HG02678 (cell line): ENCODE measurements at regions not wholly inside any gene's neighbourhood (a gene's known extent, or its start where the extent isn't known, plus 50 kb on each side); places are given as distances from the start of the nearest gene placed in this dataset.

ENCODE experiments used
- ATAC-seq: cut with Tn5 transposase; IDR thresholded peaks from one replicate; pipeline ENCODE4 v1.9.1; 2021; ENCODE audit warnings: mild to moderate bottlenecking, moderate library complexity; ENCODE audit not compliant: unreplicated experiment

GRCh38 chr7:47148536-47149207 lies 433.2 kb downstream of the TNS3 start:
- ATAC-seq: no peak

DNA sequence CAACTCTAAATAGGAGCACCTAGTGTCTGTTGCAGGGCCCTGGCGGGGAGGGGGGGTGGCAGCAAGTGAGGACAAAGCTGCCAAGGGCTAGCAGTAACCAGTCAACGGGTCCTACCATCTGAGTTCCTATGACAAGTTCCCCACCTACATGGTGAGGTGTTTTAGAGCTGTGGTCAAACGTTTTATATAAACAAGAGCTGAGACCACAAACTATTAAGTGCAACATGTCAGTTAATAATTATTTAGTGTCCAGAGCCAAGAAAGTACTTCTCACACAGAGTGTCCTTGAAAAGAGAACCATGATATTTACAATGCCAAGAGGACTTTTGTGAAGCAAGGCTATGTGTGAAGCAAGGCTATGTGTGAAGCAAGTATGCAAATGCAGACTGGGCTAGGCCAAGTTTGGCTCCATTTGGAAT lies 434.7 kb downstream of the TNS3 start:
- ATAC-seq: peak; percentile 33

DNA sequence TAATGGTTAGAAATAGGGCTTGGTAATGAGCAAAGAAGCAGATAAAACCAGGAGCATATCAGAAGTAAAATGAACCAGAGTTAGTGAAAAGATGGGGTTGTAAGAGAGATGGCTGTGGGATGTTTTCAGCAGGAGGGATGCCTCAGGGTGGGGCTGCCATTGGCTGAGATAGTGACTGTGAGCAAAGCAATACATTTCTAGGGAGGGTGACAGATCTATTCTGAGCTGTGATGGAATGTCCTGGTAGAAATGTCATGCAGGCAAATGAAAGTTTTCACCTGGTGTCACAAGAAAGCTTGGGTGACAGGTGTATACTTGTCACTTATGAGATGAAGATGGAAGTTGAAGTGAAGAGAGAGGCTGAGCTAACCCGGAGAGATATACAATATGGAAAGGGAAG lies 435.9 kb downstream of the TNS3 start:
- ATAC-seq: no peak

- ATAC-seq: no peak
These were observed 436.7 kb downstream of the TNS3 start for GRCh38 chr7:47145186-47145725.

DNA sequence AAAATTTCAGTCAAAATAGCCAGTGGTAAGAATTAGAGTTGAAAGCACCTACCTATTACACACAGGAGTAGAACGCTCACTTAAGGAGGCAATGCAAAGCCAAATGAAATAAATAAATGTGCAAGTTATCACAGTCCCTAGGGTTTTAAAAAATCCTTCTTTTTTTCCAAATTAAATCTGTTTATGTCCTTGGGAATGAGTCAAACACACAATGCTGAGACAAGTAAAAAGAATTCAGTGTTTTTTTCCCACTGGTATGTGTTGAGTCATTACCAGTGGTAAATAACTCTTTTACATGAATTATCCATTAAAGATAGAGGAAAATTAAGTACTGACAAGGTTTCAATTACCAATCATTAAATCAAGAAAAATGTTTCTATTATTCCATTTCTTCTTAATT lies 438.6 kb downstream of the TNS3 start:
- ATAC-seq: no peak

DNA sequence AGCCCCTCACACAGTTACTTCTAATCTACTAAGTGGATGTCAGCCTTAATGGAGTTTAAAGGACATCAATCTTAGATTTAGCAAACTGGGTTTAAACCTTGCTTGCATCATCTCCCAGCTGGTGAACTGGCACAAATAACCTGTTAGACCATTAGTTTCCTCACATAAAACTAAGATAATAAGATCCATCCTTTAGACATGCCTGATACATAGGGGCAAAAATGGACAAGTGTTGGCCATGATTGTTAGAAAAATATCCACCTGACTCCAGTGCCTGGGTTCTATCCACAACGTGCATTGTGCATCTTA lies 439.1 kb downstream of the TNS3 start:
- no peak for ATAC-seq

- no peak for ATAC-seq
These were observed 439.6 kb downstream of the TNS3 start for GRCh38 chr7:47142169-47142866.

DNA sequence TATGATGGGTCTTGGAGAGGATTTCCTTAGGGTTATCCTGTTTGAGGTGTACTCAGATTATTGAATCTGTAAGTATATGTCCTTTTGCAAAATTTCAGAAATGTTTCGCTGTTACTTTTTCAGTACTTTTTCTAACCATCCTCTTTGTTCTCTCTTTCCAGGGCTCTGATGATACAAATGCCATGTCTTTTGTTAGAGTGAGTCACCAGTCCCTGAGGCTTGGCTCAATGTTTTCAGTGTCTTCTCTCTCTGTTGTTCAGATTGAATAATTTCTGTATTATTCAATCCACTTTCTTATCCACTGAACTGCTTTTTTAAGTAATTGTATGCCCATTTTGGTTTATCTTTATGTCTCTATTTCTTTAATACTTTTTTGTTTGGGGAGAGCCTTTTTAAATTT lies 449.4 kb downstream of the TNS3 start:
- ATAC-seq: no peak

DNA sequence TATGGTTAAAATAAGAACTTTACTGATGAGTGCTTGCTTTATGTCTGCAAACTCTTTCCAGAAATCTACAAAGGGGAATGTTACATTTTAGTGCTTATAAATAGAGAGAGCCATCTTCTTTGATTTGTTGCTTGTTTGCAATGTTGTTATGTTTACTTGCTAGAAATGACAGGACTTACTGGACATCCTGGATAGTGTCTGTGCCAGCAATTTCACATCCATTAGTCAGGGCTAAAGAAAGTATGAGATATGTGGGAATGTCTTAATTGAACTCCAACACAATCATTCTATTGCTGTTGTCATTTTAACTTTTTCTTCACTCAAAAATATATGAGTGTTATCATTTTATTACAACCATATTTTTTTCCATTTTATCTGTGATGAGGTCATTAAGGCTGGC lies 453.2 kb downstream of the TNS3 start:
- ATAC-seq: no peak

DNA sequence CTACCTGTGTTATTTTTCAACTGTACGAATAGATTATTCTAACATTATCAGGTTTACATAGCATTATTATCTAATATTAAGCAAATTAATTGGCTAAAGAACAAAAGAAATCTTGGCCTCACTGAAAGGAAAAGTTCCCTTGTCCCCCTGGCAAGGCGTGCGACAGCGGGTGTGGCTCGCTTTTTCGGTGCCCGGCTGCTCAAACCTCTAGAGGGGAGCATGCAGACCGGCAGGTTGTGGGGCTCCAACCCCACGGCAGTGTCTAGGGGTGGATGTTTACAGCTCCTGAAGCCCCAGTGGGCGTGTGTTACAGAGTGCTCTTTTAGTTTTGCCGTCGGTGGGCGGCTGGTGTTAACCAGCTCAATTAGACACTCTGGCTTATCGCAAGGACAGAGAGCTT lies 456.4 kb downstream of the TNS3 start:
- no peak for ATAC-seq

- ATAC-seq: no peak
These were observed 462.5 kb downstream of the TNS3 start for GRCh38 chr7:47119261-47119865.

GRCh38 chr7:47104206-47104549 lies 477.7 kb downstream of the TNS3 start:
- ATAC-seq: no peak

- ATAC-seq: no peak
These were observed 478.3 kb downstream of the TNS3 start for GRCh38 chr7:47103498-47104205.

DNA sequence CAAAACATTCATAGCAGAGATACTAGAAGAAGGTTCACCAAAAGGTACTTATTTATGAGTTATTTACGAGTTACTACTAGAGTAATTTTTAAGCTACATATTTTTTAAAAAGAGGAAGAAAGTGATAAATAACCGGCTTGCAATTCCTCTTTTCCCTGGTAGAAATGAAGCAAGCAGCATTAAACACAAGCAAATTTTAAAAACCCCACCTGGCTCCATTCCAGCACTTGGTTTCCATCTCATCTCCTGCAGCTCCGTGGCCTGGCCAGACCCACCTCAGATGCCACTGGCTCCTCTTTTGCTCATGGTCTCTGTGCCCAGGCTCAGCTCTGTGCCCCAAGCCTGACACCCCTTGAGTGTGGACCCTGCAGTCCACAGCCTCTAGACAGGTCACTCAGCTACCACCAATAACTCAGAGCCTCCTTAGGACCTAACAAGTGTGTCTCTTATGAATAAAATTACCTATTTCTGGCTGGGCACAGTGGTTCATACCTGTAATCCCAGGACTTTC lies 479.5 kb downstream of the TNS3 start:
- ATAC-seq: no peak

DNA sequence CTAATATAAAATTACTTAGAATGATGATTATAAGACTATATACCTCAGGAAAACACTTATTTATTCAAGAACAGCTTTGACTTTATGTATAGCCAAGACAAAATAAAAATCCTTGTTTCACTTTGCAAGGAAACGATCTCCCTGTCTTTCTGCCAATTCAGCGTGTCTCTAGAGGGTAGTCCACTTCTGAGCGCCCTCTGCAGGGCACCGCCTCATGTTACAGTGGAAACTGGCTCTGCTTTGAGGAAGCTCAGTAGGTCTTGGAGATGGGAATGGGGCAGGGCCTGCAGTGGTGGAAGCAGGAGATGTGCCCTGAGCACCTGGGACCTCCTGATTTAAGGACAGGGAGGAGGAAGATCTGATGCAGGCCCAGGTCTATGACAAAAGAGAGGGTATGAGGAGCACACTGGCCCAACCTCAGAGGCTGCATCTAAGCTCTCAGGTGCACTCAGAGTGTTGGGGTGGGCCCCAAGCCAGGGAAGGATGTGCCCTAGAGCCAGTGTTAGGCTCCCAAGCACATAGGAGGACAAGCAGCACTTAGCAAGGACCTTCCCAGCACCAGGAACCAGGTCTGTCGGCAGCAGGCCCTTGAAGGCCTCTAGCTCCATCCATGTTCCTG lies 481.0 kb downstream of the TNS3 start:
- no peak for ATAC-seq

DNA sequence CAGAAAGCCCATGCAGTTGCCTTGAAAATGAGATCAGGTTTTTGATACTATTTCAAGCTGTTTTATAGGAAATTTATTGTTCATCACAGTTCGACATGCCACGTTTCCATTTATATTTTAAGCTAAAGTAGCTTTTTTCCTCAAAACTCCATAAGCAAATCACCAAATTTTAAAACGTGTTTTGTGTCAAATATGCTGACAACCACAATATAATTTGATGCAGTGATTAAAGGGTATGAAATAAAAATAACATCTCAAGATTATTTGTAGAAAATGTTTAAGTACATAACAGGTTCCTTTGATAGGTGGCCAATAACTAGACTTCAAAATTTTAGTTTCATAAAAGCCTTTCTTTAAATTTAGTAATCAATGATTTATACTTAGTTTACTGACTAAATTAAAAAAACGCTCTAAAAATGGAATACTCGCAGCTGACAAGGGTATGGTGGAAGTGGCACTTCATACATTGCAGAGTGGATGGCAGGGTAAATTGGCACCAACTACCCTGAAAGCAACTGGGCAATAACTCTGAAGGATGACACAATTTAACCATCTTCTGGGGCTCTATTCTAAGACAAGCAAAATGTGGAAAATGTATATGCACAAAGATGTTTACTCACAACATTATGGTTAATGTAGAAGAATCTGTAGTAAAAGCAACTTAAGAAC lies 481.6 kb downstream of the TNS3 start:
- ATAC-seq: no peak

DNA sequence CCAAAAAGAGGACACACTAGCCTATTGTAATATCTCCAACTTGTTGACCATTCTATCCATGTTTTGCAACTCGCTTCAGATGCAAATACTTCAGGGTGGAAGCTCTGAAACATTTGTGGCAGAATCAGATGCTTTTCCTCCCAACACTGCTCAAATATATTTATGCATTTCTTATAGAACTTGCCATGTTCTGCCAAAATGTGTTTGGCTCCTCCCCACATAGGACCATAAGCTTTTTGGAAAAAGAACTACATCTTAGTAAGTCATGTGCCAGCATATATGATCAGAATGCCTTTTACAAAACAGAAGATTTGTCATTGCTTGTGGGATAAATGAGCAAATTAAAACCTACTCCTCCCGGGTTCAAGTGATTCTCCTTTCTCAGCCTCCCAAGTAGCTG lies 484.5 kb downstream of the TNS3 start:
- no peak for ATAC-seq

DNA sequence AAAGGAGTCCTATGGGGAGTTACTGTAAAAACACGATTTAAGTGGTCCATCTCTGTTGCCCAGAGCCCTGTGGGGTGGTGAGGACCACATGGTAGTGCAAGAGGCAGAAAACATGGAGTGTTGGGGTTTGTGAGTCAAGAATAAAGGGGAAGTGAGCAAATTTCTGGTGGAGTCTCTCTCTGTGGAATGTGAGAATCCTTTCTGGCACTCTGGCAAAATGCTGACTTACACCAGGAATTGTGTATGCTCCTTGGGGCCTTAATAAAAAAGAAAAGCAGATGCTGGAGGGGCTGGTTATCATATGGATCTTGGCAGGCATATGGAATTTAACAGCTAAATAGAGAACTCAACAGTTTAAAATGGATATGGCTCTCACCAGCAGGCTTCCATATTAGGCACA lies 486.0 kb downstream of the TNS3 start:
- no peak for ATAC-seq

GRCh38 chr7:47094462-47094861 lies 487.4 kb downstream of the TNS3 start:
- ATAC-seq: no peak
